Medulla oblongata (tissue), 1 donor: ENCODE measurements at regions not wholly inside any gene's neighbourhood (a gene's known extent, or its start where the extent isn't known, plus 50 kb on each side); places are given as distances from the start of the nearest gene placed in this dataset.

Experiments used
- DNase-seq: peaks from one replicate; pipeline ENCODE4 v3.0.0-alpha.2; 2015; ENCODE audit errors: extremely low spot score

DNA sequence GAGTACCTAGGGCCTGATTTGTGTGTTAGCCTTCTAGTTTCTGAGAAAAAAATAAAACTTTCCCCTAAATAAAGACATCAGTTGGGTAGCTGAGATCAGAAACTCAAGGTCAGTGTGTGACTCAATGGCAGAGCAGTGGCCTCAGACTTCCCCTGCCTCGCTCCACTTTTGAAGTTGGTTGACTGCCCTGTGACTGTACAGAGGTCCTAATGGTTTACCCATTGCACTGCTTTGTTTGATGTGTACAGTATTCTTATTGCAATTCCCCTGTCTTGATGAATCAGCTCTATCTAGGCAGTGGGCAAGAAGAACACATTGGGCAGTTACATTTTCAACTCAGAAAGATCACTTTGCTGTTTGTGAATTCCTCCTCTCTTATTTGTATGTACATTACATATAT is 315.7 kb downstream of the KCNS3 start:
- no peak for DNase-seq

DNA sequence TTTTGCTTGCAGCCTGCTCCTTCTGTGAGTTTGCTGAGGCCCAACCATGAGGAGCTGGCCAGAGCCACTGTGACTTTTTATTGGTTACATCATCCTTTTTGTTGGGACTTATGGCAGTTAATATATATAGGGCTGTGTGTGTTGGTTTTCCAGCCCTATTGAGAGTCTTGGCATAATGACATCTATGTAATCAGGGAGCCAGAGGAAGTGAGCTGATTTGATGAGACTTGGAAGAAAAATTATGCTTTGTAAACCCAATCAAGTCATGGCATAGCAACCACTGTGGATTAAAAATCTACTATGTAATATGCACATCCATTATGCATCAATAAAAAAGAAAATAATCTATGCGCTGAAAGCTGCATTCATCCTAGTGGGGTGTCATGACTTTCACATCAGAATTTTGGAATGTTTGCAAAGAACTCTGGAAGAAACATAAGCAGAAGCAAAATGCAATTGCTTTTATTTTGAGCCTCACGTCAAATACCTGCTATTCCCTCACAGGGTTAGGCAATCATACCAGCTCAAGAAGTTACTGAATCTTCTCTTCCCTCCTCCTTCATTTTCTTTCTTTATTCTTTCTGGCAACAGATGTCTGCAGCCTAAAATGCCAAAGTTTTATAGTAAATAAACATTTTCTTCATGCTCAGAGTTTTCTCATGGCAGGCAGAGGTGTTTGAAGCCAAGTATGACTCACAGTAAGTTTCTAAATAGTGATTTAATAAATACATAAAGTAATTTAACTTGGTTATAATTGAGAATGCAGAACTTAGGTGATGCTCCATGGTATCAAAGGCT is 308.5 kb downstream of the KCNS3 start:
- no peak for DNase-seq

DNA sequence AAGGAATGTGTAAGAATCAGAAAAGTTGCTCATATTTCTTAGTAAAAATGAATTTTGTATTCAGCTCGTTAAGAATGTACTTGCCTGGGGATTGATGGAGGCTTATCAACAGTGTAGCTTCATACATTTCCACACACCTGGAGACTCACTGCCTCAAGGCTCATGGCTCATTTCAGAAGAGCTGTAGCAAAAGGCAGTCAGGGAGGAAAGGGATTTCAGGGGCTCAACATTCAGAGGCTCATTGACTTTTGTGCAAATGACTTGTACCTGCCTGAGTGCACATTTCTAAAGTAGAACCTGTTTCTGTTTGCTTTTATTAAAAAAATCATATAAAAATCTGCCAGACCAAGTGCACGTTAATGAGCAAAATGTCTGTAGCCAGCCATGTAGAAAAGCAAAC is 304.4 kb downstream of the KCNS3 start:
- no peak for DNase-seq

DNA sequence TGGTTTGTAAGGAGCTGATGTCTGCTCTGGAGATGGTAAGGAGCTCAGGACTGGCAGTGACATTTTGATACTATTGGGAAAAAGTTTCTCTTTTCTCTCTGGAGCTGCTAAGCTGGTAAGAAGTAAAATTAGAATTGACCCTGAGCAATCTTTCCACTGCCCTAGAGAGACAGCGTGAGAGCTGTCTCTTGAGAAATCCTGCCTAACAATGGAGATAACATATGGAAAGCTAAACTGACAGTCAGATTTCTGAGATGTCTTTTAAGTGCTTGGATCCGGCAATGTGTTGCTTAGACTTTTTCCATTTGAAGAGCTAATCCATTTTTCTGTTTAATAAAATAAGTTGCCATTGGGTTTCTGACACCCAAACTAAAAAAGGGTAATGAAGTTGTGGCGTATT is 302.4 kb downstream of the KCNS3 start:
- no peak for DNase-seq

DNA sequence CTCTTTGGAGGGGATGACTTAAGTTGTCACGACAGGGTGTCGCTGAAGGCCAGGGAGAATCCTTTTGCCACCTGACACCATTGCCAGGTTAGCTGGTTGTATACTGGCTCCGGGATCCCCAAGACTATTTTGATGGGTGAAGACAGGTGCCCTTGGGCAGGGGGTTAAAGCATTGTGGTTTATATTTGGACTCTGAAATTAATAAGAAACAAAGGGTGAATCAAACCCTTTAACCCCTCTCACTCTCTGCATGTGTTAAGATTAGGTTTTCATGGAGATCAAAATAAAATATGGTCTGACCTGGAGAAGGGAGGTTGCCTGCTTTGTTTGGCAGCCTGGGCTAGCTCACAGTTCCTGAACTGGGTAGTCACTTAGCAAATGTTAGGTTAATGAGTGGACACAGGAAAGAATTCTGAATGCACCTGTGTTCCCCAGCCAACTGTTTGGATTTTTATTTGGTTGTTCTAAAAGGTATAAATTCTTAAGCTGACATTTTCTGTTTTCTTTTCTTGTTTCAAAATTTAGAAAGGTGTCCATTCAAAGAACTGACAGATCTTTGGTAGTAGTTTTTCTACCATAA is 301.7 kb downstream of the KCNS3 start:
- DNase-seq: no peak

DNA sequence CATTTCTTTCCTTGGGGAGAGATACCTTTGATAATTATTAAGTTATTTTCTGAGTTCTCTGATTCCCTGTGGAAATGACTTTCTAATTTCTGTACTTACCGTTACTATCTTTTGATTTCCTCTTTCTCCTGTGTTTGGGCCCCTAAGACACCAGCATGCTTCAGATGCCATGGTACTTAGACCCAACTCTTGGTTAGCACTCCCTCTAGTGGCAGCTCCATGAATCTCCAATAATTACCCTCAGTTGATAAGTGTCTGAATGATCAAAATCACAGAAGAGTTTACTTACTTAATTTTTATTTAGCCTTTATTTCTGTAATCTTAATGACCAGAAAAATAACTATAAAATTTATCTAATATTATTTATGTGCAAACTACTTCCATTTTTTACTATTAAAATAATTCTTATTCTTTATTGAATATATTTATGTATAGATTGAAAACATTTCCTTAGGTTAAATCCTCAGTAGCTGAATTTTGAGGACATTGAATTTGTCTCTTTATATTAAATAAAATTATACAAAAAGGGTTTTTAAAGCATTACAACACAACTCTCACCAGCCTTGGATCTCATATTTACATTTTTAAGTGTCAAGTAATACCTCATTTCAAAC is 300.4 kb downstream of the KCNS3 start:
- DNase-seq: peak; percentile 75

DNA sequence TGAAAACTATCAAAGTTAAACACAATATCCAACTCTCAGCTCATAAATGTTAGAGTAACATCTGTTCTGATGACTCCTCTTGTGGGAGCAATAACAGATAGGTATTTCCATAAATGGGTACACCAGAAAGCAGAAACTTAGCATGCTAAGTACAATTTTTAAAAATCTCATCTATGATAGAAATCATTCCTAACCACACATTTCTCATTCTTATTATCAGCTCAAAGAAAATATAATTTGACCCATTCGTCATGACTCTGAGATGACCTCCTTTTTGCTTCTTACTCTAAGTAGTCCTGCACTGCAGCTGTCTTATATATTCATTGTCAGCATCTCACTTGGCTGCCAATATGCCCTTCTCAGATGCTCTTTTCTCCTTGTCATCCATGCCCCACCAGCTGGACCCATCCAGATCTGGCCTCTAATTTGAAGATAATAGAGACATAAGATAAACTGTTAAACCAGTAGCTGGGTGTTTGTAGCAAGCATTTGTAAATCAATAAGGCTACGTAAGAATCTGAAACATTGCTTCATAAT is 298.3 kb downstream of the KCNS3 start:
- no peak for DNase-seq

DNA sequence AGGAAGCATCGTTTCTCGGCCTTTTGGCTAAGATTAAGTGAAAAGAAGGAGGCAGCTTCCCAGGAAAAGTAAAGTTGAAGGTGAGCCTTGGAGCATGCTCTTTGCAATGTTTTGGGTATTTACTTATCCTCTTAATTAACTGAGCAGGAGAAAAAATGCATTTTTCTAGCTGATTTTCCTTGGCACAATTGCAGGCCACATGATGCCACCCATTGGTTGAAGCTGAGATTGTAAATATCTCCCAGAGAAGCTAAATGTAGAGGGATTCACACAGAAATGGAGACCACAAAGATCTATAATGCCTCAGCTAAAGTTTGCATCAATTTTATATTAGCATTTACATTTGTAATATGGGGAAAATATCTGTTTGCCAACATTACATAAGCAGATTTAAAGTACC is 294.1 kb downstream of the KCNS3 start:
- no peak for DNase-seq

DNA sequence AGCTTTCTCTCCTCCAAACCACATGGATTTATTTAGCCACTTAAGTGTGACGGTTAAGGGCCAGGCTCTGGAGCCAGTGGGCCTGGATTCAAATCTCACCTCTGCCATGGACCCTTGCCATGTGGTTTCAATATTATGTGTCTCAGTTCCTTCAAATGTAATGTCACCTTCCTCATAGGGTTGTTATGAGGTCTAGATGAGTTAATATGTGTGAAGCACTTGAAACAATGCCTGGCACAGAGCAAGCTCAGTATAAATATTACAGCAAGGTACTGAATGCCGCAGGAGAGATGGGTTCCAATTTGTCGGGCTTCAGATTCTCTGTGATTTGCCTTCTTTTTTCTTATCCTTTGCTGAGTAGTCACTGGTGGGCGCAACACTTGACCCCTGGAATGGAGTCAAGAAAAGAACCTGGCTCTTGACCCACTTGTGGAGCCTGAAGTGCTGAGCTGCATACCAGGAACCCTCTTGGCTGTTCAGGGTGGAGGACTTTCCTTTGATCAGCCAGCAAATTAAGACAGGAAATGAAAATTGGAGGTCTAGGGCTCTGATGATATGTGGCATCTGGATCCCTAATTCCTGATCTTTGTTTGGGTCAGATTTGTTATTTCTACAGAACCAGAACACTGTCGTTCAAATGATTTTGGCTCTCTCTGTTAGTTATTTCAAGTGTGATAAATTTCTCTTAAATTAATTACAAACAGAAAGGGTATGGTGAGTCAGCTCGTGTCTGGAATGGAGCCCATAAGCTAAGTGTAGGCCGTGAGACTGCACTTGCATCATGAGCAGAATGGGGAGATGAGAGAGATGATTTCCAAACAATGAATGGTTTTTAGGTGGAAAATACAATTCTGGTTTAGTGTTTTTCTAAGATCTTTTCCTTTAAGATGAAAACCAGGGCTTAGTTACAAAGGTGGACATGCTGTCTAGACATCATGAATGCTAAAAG is 293.0 kb downstream of the KCNS3 start:
- no peak for DNase-seq

DNA sequence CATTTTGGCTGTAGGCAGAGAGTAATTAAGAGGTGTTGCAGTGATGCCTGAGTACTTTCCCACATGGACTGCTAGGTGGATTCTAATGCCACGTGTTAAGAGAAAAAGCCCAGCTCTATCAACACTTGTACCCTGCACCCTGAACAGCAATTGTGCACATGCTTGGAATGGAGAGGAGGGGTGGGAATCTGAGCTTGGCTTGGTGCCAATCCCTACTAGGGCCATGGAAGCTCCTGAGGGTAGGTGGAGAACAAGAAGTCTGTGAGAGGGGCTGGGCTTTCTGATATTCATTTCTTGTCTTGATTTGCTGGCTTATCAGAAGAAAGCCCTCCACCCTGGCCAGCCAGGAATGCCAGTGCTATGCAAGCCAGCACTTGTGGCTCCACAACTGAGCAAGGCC is 292.2 kb downstream of the KCNS3 start:
- DNase-seq: no peak

DNA sequence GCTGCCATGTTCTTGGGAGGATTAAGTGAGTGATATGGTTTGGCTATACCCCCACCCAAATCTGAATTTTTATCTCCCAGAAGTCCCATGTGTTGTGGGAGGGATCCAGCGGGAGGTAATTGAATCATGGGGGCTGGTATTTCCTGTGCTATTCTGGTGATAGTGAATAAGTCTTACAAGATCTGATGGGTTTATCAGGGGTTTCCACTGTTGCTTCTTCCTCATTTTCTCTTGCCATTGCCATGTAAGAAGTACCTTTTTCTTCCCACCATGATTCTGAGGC is 291.4 kb downstream of the KCNS3 start:
- DNase-seq: no peak

DNA sequence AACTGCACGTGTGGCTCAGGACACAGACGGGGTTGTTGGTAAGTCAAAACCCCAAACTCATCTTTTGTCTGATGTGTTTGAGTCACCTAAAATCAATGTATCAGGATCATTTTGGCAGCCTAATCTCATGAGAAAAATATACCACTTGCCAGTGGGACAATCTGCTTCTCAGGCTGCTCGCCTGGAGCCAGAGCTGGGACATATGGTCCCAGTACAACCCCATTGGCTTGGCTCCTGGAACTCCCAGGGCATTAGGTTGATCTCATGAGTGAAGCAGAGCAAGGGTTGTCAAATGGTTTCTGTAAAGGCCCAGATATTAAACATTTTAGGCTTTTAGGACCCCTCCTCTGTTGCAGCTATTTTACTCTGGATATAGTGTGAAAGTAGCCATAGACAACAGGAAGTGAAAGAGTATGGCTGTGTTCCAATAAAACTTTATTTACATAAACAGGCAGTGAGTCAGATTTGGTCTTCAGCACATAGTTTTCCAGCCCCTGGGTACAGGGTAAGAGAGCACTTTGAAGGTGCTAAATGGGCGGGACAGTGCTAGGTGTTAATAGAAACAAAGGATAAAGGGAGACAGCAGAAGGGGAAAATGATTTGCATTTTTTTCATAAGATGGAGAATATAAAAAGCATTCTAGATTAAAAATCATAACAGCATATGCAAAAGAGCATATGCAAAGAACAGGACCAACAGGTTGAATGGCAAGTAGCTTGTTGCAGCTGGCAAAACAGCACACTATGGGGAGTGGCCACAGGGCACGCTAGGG is 290.8 kb downstream of the KCNS3 start:
- DNase-seq: no peak

DNA sequence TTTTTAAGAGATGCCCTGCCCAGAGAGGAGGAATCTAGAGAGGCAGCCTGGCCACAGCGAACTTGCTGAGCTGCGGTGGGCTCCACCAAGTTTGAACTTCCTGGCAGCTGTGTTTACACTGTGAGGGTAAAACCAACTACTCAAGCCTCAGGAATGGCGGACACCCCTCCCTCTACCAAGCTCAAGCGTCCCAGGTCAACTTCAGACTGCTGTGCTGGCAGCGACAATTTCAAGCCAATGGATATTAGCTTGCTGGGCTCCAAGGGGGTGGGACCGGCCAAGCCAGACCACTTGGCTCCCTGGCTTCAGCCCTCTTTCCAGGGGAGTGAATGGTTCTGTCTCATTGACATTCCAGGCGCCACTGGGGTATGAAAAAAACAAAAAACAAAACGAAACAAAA is 289.4 kb downstream of the KCNS3 start:
- DNase-seq: no peak

DNA sequence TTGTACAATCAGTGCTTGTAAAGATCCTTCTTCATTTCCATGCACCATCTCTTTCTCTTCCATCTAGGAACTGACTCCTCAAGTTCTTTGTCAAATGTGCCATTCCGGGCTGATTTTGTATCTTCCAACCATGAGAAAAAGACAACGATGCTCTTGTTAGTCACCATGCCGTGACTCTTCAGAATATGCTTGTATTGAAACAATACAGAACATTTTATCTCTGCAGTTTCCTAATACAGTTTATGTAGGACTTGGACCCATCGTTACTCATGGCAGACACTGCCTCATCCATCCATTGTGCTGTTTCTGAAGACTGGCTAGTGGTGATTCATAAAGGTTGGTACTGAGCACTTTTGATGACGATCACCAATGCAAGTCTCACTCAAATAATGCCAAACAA is 283.2 kb downstream of the KCNS3 start:
- no peak for DNase-seq

DNA sequence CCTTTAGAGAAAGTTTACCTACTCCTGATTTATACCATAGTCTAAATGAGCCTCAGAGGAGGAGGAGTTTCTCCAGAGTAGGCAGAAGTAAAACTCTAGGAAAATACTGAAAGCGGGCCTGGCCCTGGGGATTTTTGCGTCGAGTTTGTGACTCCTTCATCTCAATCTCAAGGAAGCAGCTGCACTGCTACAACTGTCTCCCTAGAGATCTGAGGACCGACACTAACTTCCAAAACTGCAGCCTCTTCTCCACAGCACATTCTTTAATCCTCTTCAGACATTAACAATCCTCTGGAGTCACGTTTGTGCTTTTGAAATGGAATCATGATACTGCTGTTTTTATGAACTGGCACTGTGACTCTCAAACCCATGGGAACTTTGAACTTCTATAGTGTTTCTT is 281.4 kb downstream of the KCNS3 start:
- no peak for DNase-seq

DNA sequence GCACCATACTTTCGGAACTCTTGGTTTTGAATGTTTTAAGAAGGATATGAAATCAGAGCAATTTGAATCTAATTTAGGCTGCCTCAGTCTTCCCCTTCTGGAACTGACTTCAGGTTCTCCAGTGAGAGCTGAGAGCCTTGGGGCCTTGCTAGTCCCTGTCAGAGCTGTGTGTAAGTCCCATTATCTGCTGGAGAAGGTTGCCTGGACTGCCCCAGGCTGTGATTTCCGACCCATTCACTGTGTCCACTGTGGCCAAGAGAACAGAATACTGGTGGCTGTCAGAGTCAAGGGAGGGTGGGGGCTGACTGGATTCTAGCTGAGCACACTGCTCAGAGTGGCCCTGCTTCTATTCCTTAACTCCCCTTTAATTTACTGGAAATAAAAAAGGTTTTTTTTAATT is 278.0 kb downstream of the KCNS3 start:
- DNase-seq: no peak

DNA sequence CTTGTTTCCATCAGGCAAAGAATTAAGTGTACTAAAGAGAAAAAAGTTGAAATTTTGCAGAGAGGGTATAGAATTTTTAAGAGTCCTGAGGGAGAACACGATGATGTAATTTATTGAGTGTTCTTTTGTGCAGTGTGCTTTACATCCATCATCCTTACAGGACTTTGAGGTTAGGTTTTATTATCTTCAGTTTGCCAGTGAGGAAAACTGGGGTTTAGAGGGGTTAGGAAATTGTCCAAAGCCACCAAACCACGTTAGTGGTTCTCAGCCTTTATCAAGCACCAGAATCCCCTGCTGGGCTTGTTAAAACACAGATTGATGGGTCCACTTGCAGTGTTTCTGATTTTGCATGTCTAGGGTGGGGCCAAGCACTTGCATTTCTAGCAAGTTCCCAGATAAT is 277.5 kb downstream of the KCNS3 start:
- DNase-seq: no peak

DNA sequence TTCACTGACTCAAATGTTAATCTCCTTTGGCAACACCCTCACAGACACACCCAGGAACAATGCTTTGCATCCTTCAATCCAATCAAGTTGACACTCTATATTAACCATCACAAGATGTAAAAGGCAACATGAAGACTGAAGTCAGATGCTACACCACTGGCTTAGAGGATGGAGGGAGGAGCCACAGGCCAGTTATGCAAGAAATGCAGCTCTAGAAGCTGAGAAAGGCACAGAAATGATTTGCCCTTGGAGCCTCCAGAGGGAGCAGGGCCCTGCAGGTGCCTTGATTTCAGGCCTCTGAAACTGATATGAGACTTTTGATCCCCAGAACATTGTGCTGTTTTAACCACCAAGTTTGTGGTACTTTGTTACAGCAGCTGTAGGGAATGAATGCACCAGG is 276.3 kb downstream of the KCNS3 start:
- no peak for DNase-seq

DNA sequence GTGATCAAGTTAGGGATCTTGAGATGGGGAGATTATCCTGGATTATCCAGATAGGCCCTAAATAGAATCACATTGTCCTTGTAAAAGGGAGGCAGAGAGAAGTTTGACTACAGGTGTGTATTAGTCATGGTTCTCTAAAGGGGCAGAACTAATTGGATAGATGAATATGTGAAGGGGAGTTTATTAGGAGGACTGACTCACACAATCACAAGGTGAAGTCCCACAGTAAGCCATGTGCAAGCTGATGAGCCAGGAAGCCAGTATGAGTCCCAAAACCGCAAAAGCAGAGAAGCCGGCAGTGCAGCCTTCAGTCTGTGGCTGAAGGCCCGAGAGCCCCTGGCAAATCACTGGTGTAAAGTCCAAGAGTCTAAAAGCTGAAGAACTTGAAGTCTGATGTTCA is 275.8 kb downstream of the KCNS3 start:
- DNase-seq: no peak

DNA sequence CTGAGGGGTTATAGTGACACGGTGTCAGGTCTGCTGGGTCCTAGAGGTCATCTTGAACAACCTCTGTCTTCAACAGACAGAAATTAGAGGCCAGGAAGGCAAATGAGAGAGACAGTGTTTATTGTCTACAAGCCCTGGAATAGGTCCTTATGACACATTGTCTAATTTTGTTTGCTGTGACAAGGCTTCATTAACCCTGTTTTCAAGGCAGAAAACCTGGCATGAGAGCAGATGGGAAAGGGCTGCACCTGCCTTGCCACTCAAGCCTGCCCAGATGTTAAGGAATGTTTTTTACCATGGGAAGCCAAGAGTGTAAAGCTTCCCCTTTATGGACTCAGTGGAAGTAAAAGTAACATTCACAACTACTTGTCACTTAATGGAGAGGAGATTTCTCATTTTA is 275.3 kb downstream of the KCNS3 start:
- no peak for DNase-seq

DNA sequence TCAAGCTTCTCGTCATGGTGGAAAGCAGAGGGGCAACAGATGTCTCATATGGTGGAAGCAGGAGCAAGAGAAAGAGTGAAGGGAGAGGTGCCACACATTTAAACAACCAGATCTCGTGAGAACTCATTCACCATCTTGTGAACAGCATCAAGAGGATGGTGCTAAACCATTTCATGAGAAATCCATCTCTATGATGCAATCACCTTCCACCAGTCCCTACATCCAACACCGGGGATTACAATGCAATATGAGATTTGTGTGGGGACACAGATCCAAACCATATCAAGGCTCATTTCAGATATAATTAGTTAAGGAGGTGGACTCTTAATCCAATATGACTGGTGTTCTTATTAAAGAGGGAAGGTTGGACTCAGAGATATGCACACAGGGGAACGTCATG is 272.8 kb downstream of the KCNS3 start:
- DNase-seq: no peak
